ENCODE measurements at regions not wholly inside any gene's neighbourhood (a gene's known extent, or its start where the extent isn't known, plus 50 kb on each side); places are given as distances from the start of the nearest gene placed in this dataset.
"Not testable (repeated sequence)": the region's sequence is repeated elsewhere in the genome, so short reads cannot be mapped to it uniquely, and the experiment has no call there.

DNA sequence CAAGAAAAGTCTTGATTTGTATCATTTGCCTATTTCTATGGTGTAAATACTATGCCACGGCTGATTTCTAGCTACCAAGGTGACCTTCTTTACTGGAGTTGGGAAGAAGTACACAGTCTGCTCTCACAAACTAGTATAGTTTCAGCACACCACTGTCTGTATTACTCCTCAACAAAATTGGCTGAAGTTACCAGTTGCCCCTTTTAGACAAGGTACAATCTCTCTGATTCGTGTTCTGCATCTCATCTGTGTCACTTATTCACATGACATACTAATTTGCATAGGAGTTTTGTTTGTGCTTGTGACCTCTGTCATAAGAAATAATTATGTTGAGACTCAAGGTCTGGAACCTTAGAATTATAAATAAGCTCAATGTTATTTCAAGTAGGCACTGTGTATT lies 97.3 kb downstream of the C11orf87 start:
- DNase-seq, result no peak
- 57 to 80% methylated on average over 1 to 2 of the region's 2 CpGs for WGBS, 2 donors (ENCODE audit: low coverage in 1 of 2)
- no peak for TF ChIP-seq EP300 (IDR thresholded peaks at IDR 0.05; ENCODE audit: low read depth)
- no peak for TF ChIP-seq POLR2AphosphoS5 (IDR thresholded peaks at IDR 0.05)
- no peak for TF ChIP-seq POLR2A (IDR thresholded peaks at IDR 0.05)
- TF ChIP-seq, protein P1, sequence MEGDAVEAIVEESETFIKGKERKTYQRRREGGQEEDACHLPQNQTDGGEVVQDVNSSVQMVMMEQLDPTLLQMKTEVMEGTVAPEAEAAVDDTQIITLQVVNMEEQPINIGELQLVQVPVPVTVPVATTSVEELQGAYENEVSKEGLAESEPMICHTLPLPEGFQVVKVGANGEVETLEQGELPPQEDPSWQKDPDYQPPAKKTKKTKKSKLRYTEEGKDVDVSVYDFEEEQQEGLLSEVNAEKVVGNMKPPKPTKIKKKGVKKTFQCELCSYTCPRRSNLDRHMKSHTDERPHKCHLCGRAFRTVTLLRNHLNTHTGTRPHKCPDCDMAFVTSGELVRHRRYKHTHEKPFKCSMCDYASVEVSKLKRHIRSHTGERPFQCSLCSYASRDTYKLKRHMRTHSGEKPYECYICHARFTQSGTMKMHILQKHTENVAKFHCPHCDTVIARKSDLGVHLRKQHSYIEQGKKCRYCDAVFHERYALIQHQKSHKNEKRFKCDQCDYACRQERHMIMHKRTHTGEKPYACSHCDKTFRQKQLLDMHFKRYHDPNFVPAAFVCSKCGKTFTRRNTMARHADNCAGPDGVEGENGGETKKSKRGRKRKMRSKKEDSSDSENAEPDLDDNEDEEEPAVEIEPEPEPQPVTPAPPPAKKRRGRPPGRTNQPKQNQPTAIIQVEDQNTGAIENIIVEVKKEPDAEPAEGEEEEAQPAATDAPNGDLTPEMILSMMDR (IDR thresholded peaks at IDR 0.05), result no peak
- Histone ChIP-seq H3K36me3 (no peaks in the 10 kb centered on the region), H3K9me3 (no peaks in the 10 kb centered on the region), H3K4me3 (no peak overlapping the region), H3K27ac (no peak overlapping the region), H3K27me3 (no peaks in the 10 kb centered on the region), H3K4me1 (no peaks in the 10 kb centered on the region)
- in situ Hi-C loops (cut with MboI; ENCODE audit: low pct_ligation_motif_present in 1 of 4, low pct_unique_long_range_greater_than_20kb in 1 of 4, low sequenced_read_pairs in 3 of 4) (no loop called here), intact Hi-C loops (cut with DNase I; ENCODE audit: low total_unique reads) (no loop called here)

DNA sequence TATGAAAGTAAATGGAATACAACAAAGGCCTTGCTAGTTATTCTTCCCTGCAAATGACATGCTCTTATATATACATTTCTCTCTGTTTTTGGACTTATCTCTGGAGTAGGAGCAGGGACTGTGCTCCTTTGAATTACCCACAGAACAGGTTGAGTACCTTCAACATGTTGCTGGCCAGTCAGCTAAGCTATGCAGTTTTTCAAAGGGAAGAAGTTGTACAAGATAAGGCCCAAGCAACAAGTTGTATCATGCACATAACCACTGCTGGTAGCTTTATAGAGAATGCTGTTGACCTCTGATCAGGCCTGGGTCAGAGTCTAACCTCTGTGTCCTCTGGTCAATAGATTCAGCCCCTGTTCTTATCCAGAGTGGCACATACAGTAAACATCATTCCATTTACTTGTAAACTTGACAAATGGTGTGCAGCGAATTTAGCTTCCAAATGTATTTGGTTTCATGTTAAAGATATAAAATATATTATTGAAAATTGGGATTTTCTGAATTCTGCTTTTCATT lies 99.6 kb downstream of the C11orf87 start:
- intact Hi-C loops (cut with DNase I; ENCODE audit: low total_unique reads), result no loop called here
- Histone ChIP-seq H3K27me3 (no peaks in the 10 kb centered on the region), H3K9me3 (no peaks in the 10 kb centered on the region), H3K27ac (no peak overlapping the region), H3K4me1 (no peaks in the 10 kb centered on the region), H3K36me3 (no peaks in the 10 kb centered on the region), H3K4me3 (no peak overlapping the region)
- in situ Hi-C loops (cut with MboI; ENCODE audit: low pct_ligation_motif_present in 1 of 4, low pct_unique_long_range_greater_than_20kb in 1 of 4, low sequenced_read_pairs in 3 of 4), result no loop called here
- DNase-seq, result no peak
- TF ChIP-seq EP300 (IDR thresholded peaks at IDR 0.05; ENCODE audit: low read depth) (no peak), POLR2AphosphoS5 (IDR thresholded peaks at IDR 0.05) (no peak), POLR2A (IDR thresholded peaks at IDR 0.05) (no peak)
- TF ChIP-seq, protein P1 (IDR thresholded peaks at IDR 0.05), result no peak
- WGBS, 2 donors (ENCODE audit: low coverage in 1 of 2), result 56 to 61% methylated on average over 1 of the region's 1 CpG

DNA sequence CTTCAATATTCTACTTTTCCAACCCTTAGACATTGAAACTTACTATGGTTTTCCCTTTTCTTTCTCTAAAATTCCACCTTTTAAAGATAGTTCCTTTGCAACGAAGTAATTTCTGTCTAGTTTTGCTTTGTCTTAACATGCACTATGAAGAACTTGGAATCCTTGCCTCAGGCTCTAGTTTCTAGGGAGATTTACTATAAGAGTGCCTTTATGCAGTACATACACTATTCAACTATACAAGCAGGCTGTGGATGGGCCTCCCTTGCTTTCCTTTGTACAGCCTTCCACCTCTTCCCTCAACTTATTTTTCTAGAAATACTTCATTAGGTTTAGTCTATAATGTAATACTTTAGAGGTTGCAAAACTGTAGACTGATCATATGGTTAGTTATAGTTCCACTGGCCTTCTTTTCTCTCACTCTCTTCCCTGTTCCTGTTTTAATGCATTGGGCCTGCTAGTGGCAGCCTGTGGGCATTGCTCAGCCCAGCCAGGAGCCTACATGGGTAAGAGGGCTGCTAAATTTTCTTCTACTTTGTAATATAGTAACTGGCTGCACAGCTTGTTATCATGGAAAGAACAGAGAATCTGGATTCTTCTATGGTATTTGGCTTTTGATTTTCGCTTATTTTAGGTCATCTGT lies 100.2 kb downstream of the C11orf87 start:
- Histone ChIP-seq H3K4me3 (no peak overlapping the region), H3K36me3 (no peaks in the 10 kb centered on the region), H3K9me3 (no peaks in the 10 kb centered on the region), H3K27me3 (no peaks in the 10 kb centered on the region), H3K4me1 (no peaks in the 10 kb centered on the region), H3K27ac (no peak overlapping the region)
- DNase-seq, result no peak
- in situ Hi-C loops (cut with MboI; ENCODE audit: low pct_ligation_motif_present in 1 of 4, low pct_unique_long_range_greater_than_20kb in 1 of 4, low sequenced_read_pairs in 3 of 4) (no loop called here), intact Hi-C loops (cut with DNase I; ENCODE audit: low total_unique reads) (no loop called here)
- WGBS, 2 donors (ENCODE audit: low coverage in 1 of 2), result 72 to 75% methylated on average over 2 of the region's 2 CpGs
- no peak for TF ChIP-seq EP300 (IDR thresholded peaks at IDR 0.05; ENCODE audit: low read depth)
- TF ChIP-seq POLR2AphosphoS5 (IDR thresholded peaks at IDR 0.05), result no peak
- TF ChIP-seq, protein P1 (IDR thresholded peaks at IDR 0.05), result no peak
- TF ChIP-seq POLR2A (IDR thresholded peaks at IDR 0.05), result no peak

DNA sequence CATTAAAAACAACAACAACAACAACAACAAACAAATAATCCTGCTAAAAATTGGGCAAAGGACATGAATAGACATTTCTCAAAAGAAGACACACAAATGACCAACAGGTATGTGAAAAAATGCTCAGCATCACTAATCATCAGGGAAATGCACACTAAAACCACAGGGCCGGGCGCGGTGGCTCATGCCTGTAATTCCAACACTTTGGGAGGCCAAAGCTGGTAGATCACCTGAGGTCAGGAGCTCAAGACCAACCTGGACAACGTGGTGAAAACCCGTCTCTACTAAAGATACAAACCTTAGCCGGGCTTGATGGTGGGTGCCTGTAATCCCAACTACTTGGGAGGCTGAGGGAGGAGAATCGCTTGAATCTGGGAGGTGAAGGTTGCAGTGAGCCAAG lies 103.6 kb downstream of the C11orf87 start:
- H3K27me3 ChIP-seq; H3K4me3 ChIP-seq; in situ Hi-C loops (cut with MboI; ENCODE audit: low pct_ligation_motif_present in 1 of 4, low pct_unique_long_range_greater_than_20kb in 1 of 4, low sequenced_read_pairs in 3 of 4); H3K27ac ChIP-seq; DNase-seq; H3K36me3 ChIP-seq; intact Hi-C loops (cut with DNase I; ENCODE audit: low total_unique reads); H3K9me3 ChIP-seq; H3K4me1 ChIP-seq: not testable (repeated sequence)
- 91% methylated on average over 7 of the region's 7 CpGs; no CpG with 5 or more reads in 1 of the 2 donors for WGBS, 2 donors (ENCODE audit: low coverage in 1 of 2)

DNA sequence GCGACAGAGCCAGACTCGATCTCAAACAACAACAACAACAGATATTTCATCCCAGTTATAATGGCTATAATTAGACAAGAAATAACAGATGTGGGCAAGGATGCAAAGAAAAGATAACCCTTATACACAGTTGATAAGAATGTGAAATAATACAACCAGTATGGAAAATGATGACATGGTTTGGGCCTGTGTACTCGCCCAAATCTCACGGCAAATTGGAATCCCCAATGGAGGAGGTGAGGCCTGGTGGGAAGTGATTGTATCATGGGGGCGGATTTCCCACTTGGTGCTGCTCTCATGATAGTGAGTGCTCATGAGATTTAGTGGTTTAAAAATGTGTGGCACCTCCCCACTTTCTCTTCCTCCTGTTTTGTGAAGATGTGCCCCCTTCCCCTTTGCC lies 104.1 kb downstream of the C11orf87 start:
- no peak for DNase-seq
- H3K4me3 ChIP-seq, result no peak overlapping the region
- in situ Hi-C loops (cut with MboI; ENCODE audit: low pct_ligation_motif_present in 1 of 4, low pct_unique_long_range_greater_than_20kb in 1 of 4, low sequenced_read_pairs in 3 of 4), result no loop called here
- H3K9me3 ChIP-seq, result no peaks in the 10 kb centered on the region
- no peak overlapping the region for H3K27ac ChIP-seq
- intact Hi-C loops (cut with DNase I; ENCODE audit: low total_unique reads), result no loop called here
- WGBS, 2 donors (ENCODE audit: low coverage in 1 of 2), result 91% methylated on average over 3 to 5 of the region's 5 CpGs
- H3K27me3 ChIP-seq, result no peaks in the 10 kb centered on the region
- TF ChIP-seq, protein P1 (IDR thresholded peaks at IDR 0.05), result no peak
- TF ChIP-seq POLR2AphosphoS5 (IDR thresholded peaks at IDR 0.05) (no peak), EP300 (IDR thresholded peaks at IDR 0.05; ENCODE audit: low read depth) (no peak), POLR2A (IDR thresholded peaks at IDR 0.05) (no peak)
- no peaks in the 10 kb centered on the region for H3K4me1 ChIP-seq
- no peaks in the 10 kb centered on the region for H3K36me3 ChIP-seq
